ENCODE measurements at regions not wholly inside any gene's neighbourhood (a gene's known extent, or its start where the extent isn't known, plus 50 kb on each side); places are given as distances from the start of the nearest gene placed in this dataset.
"Not testable (repeated sequence)": the region's sequence is repeated elsewhere in the genome, so short reads cannot be mapped to it uniquely, and the experiment has no call there.

- ChIA-PET POLR2A (no interaction called here), CTCF (no interaction called here)
- ATAC-seq (no peak), DNase-seq (no peak)
- no peaks in the 10 kb centered on the region for H3K9me3 Mint-ChIP-seq
- H3K27ac Mint-ChIP-seq: no peak overlapping the region
- no peaks in the 10 kb centered on the region for H3K4me1 Mint-ChIP-seq (ENCODE audit: low read depth)
- H3K4me3 Mint-ChIP-seq: no peak overlapping the region
- intact Hi-C loops (cut with micrococcal nuclease): no loop called here
- no peak for TF ChIP-seq CTCF (IDR thresholded peaks at IDR 0.05)
- no peaks in the 10 kb centered on the region for H3K27me3 Mint-ChIP-seq
- no peaks in the 10 kb centered on the region for H3K36me3 Mint-ChIP-seq (ENCODE audit: low read depth)
These were observed 350.0 kb downstream of the SLC7A11 start for GRCh38 chr4:137892134-137892533.

GRCh38 chr4:137890812-137891211, 351.3 kb downstream of the SLC7A11 start:
- no peaks in the 10 kb centered on the region for H3K36me3 Mint-ChIP-seq (ENCODE audit: low read depth)
- no peaks in the 10 kb centered on the region for H3K4me1 Mint-ChIP-seq (ENCODE audit: low read depth)
- POLR2A ChIA-PET: no interaction called here
- no peaks in the 10 kb centered on the region for H3K9me3 Mint-ChIP-seq
- ATAC-seq: no peak
- no peaks in the 10 kb centered on the region for H3K27me3 Mint-ChIP-seq
- H3K27ac Mint-ChIP-seq: no peak overlapping the region
- no peak overlapping the region for H3K4me3 Mint-ChIP-seq
- CTCF ChIA-PET: no interaction called here
- TF ChIP-seq CTCF (IDR thresholded peaks at IDR 0.05): no peak
- intact Hi-C loops (cut with micrococcal nuclease): no loop called here
- no peak for DNase-seq

GRCh38 chr4:137881641-137882040, 349.3 kb upstream of the PCDH18 start:
- Mint-ChIP-seq H3K27me3 (no peaks in the 10 kb centered on the region), H3K27ac (no peak overlapping the region), H3K9me3 (no peaks in the 10 kb centered on the region), H3K4me1 (ENCODE audit: low read depth) (no peaks in the 10 kb centered on the region), H3K4me3 (no peak overlapping the region), H3K36me3 (ENCODE audit: low read depth) (no peaks in the 10 kb centered on the region)
- POLR2A ChIA-PET: no interaction called here
- intact Hi-C loops (cut with micrococcal nuclease): no loop called here
- ATAC-seq (no peak), DNase-seq (no peak)
- no peak for TF ChIP-seq CTCF (IDR thresholded peaks at IDR 0.05)
- CTCF ChIA-PET: no interaction called here

- POLR2A ChIA-PET; intact Hi-C loops (cut with micrococcal nuclease); H3K9me3 Mint-ChIP-seq; ATAC-seq; H3K27me3 Mint-ChIP-seq; DNase-seq; CTCF ChIA-PET; H3K36me3 Mint-ChIP-seq (ENCODE audit: low read depth); H3K27ac Mint-ChIP-seq; H3K4me3 Mint-ChIP-seq; H3K4me1 Mint-ChIP-seq (ENCODE audit: low read depth): not testable (repeated sequence)
These were observed 335.8 kb upstream of the PCDH18 start for GRCh38 chr4:137868067-137868466.

GRCh38 chr4:137866671-137867070, 334.4 kb upstream of the PCDH18 start:
- H3K27ac Mint-ChIP-seq: no peak overlapping the region
- intact Hi-C loops (cut with micrococcal nuclease): no loop called here
- no peaks in the 10 kb centered on the region for H3K27me3 Mint-ChIP-seq
- DNase-seq (no peak), ATAC-seq (no peak)
- peaks cover 4% of the 10 kb centered on the region for H3K9me3 Mint-ChIP-seq
- CTCF ChIA-PET: no interaction called here
- no peaks in the 10 kb centered on the region for H3K36me3 Mint-ChIP-seq (ENCODE audit: low read depth)
- TF ChIP-seq CTCF (IDR thresholded peaks at IDR 0.05): no peak
- POLR2A ChIA-PET: no interaction called here
- H3K4me1 Mint-ChIP-seq (ENCODE audit: low read depth): no peaks in the 10 kb centered on the region
- no peak overlapping the region for H3K4me3 Mint-ChIP-seq

GRCh38 chr4:137861682-137862081, 329.4 kb upstream of the PCDH18 start:
- DNase-seq: no peak
- ChIA-PET CTCF (interaction anchor here (0.9 kb wide), 1 partner anchor 19 kb away, joined by 3 read pairs; no protein-coding TSS in a partner anchor), POLR2A (no interaction called here)
- Mint-ChIP-seq H3K9me3 (peaks cover 4% of the 10 kb centered on the region), H3K27me3 (no peaks in the 10 kb centered on the region), H3K27ac (no peak overlapping the region), H3K36me3 (ENCODE audit: low read depth) (no peaks in the 10 kb centered on the region), H3K4me1 (ENCODE audit: low read depth) (no peaks in the 10 kb centered on the region), H3K4me3 (no peak overlapping the region)
- intact Hi-C loops (cut with micrococcal nuclease): no loop called here
- TF ChIP-seq CTCF (IDR thresholded peaks at IDR 0.05): peak; percentile 36
- no peak for ATAC-seq

All from activated CD8-positive, alpha-beta T cell treated with anti-CD3 and anti-CD28 coated beads for 36 hours (primary cell).